GM12865 (cell line): ENCODE measurements at regions not wholly inside any gene's neighbourhood (a gene's known extent, or its start where the extent isn't known, plus 50 kb on each side); places are given as distances from the start of the nearest gene placed in this dataset.

Experiments
- DNase-seq: peaks from one replicate; pipeline ENCODE4 v3.0.0; 2010; ENCODE audit warnings: low read depth
- H3K4me3 ChIP-seq: 2 replicates; pipeline ENCODE4 v1.5.1; 2011; ENCODE audit warnings: mild to moderate bottlenecking, low read depth, low read length, control low read depth
- TF ChIP-seq, protein P1 (sequence below): IDR thresholded peaks from 2 replicates; pipeline ENCODE4 v1.5.1; 2011; ENCODE audit warnings: low read length, control low read depth, low read depth, inconsistent platforms; ENCODE audit not compliant: insufficient read depth; ENCODE audit errors: missing control alignments

DNA sequence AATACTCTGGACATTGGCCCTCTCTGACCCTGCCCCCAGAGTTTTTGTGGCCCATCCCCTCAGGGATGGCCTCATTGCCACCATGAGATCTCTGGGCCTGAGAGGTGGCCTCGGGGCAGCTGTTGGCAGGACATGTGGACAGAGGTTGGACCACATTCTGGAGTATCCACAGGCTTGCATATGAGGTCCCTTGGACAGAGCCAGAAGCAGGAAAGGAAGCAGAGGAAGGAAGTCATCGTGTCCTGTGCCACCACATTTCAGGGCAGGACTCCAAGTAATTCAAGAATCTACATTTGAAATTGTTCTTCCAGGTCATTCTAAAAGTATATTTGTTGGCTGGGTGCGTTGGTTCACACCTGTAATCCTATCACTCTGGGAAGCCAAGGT, 95.9 kb upstream of the PPP2R5A start:
- DNase-seq = no peak
- TF ChIP-seq, protein P1, sequence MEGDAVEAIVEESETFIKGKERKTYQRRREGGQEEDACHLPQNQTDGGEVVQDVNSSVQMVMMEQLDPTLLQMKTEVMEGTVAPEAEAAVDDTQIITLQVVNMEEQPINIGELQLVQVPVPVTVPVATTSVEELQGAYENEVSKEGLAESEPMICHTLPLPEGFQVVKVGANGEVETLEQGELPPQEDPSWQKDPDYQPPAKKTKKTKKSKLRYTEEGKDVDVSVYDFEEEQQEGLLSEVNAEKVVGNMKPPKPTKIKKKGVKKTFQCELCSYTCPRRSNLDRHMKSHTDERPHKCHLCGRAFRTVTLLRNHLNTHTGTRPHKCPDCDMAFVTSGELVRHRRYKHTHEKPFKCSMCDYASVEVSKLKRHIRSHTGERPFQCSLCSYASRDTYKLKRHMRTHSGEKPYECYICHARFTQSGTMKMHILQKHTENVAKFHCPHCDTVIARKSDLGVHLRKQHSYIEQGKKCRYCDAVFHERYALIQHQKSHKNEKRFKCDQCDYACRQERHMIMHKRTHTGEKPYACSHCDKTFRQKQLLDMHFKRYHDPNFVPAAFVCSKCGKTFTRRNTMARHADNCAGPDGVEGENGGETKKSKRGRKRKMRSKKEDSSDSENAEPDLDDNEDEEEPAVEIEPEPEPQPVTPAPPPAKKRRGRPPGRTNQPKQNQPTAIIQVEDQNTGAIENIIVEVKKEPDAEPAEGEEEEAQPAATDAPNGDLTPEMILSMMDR = no peak
- no peak overlapping the region for H3K4me3 ChIP-seq

DNA sequence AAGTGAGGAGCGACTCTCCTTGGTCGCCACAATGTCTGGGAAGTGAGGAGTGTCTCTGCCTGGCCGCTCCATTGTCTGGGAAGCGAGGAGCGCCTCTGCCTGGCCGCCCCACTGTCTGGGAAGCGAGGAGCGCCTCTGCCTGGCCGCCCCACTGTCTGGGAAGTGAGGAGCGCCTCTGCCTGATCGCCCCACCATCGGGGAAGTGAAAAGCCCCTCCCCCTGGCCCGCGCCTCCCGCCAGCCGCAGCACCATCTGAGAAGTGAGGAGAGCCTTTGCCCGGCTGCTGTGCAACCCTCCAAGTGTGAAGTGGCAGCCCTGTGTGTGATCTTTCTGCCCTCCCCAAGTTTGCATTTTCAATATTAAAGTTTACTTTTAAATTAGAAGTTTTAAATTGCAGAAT, 95.0 kb upstream of the PPP2R5A start:
- TF ChIP-seq, protein P1 = no peak
- DNase-seq = no peak
- no peak overlapping the region for H3K4me3 ChIP-seq

DNA sequence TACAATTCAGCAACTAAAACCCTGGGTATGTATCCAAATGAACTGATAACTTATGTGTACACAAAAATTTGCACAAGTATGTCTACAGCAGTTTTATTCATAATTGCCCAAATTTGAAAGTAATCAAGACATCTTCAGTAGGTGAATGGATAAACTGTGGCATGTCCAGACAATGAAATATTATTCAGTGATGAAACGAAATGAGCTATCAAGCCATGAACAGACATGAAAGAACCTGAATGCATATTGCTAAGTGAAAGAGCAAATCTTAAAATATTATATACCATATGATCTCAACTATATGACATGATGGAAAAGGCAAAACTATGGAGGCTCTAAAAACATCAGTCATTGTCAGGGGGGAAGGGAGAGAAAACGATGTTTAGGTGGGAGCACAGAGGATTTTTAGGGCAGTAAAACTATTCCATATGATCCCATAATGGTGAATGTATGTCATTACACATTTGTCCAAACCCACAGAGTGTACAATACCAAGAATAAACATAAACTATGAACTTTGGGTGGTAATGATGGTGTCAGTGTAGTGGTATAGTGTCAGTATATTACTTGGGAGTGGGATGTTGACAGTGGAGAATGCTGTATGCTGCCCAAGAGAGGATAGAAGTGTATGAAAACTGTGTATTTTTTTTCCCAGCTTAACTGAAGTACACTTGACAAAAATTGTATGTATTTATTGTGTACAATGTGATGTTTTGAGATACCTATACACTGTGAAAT, 92.8 kb upstream of the PPP2R5A start:
- no peak overlapping the region for H3K4me3 ChIP-seq
- DNase-seq = no peak
- TF ChIP-seq, protein P1 = no peak

DNA sequence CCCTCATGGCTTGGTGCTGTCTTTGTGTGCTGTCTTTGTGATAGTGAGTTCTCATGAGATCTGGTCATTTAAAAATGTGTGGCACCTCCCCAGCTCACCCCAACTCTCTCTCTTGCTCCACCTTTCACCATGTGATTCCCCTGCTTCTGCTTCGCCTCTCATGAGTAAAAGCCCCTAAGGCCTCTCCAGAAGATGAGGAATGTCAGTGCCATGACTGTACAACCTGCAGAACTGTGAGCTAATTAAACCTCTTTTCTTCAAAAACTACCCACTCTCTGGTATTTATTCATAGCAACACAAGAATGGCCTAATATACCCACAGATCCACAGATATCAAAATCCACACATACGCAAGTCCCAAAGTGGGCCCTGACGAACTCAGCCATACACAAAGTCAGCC, 88.9 kb upstream of the PPP2R5A start:
- H3K4me3 ChIP-seq = no peak overlapping the region
- DNase-seq = no peak
- TF ChIP-seq, protein P1 = no peak

DNA sequence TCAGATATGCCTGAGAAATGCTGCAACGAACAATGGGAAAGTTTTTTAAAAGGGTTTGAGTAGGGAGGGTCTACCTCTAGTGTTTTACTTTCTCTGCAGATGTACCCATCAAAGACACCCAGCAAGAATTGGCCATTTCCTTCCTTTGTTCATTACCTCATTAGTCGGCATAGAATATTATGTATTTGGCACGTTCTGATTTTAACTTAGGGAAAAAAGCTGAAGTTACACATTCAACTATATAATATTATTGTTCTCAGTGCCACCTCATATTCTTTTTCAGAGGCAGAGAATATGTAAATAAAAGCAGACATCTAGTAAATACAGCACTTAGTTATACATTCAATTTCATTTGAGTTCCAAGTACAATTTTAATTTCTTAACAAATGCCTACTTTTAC, 83.7 kb upstream of the PPP2R5A start:
- no peak overlapping the region for H3K4me3 ChIP-seq
- TF ChIP-seq, protein P1 = no peak
- DNase-seq = no peak

DNA sequence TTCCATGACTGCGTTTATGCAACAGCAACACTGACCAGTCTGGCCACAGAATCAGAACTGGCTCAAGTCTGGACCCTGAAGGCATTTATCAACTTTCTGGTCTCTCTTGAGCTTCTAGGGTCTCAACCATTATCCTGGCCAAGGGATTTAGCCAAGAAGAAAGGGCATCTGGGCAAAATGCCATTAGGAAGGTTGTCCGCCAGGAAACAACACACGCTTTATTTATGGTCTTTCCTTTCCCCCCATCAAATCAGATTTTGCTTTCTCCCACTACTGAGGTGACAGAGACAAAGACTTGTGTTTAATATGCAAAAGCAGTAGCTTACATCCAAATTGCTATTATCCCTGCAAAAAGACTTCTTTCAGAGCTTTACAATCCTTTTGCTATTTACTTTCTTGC, 81.6 kb upstream of the PPP2R5A start:
- DNase-seq = no peak
- no peak overlapping the region for H3K4me3 ChIP-seq
- TF ChIP-seq, protein P1 = no peak

GRCh38 chr1:212205006-212205405, 80.2 kb upstream of the PPP2R5A start:
- H3K4me3 ChIP-seq = no peak overlapping the region
- TF ChIP-seq, protein P1 = no peak
- DNase-seq = no peak
